Lower lobe of right lung (tissue), 2 donors: ENCODE measurements at regions not wholly inside any gene's neighbourhood (a gene's known extent, or its start where the extent isn't known, plus 50 kb on each side); places are given as distances from the start of the nearest gene placed in this dataset.

Experiments
- ATAC-seq, 2 donors: fragments of 200-7000 bp; cut with Tn5 transposase; one replicate each; pipeline ENCODE4 v1.9.1; 2020 to 2022; ENCODE audit warnings: mild to moderate bottlenecking in 2 of 2, moderate library complexity in 2 of 2
- DNase-seq: peaks from one replicate; pipeline ENCODE4 v3.0.0-alpha.2; 2020
- H3K27ac ChIP-seq: fragments of 200-600 bp; one replicate; pipeline ENCODE4 v1.8.0; 2022
- H3K27me3 ChIP-seq: fragments of 200-600 bp; one replicate; pipeline ENCODE4 v1.8.0; 2022; ENCODE audit warnings: low read depth
- H3K36me3 ChIP-seq: fragments of 200-600 bp; one replicate; pipeline ENCODE4 v1.8.0; 2022; ENCODE audit warnings: mild to moderate bottlenecking
- H3K4me1 ChIP-seq: fragments of 200-600 bp; one replicate; pipeline ENCODE4 v1.8.0; 2022
- H3K4me3 ChIP-seq: fragments of 200-600 bp; one replicate; pipeline ENCODE4 v1.8.0; 2022; ENCODE audit warnings: mild to moderate bottlenecking
- H3K9me3 ChIP-seq: fragments of 200-600 bp; one replicate; pipeline ENCODE4 v1.8.0; 2022
- CTCF ChIP-seq: fragments of 200-600 bp; IDR thresholded peaks from one replicate; pipeline ENCODE4 v1.8.0; 2022; ENCODE audit warnings: antibody characterized with exemption, mild to moderate bottlenecking
- intact Hi-C: fragments of 100-400 bp; cut with DNase I; formaldehyde crosslinking; loops from one replicate; pipeline ENCODE4 v1.11.0; 2022
- donor health status: DM: no; HTN: yes; CAD: no; lungs with severe emphysema.

- TF ChIP-seq CTCF = no peak
- no peaks in the 10 kb centered on the region for H3K27me3 ChIP-seq
- H3K27ac ChIP-seq = no peak overlapping the region
- H3K9me3 ChIP-seq = no peaks in the 10 kb centered on the region
- ATAC-seq (no peak), DNase-seq (no peak)
- intact Hi-C loops = no loop called here
- H3K4me1 ChIP-seq = no peaks in the 10 kb centered on the region
- H3K4me3 ChIP-seq = no peak overlapping the region
- no peaks in the 10 kb centered on the region for H3K36me3 ChIP-seq
Measured at GRCh38 chr11:42299780-42300179, 840.3 kb upstream of the LRRC4C start.

GRCh38 chr11:42301777-42302176 is 842.3 kb upstream of the LRRC4C start:
- Histone ChIP-seq H3K9me3 (no peaks in the 10 kb centered on the region), H3K27me3 (no peaks in the 10 kb centered on the region), H3K4me1 (no peaks in the 10 kb centered on the region), H3K36me3 (no peaks in the 10 kb centered on the region), H3K27ac (no peak overlapping the region), H3K4me3 (no peak overlapping the region)
- DNase-seq (no peak), ATAC-seq (no peak)
- TF ChIP-seq CTCF = no peak
- intact Hi-C loops = no loop called here

- Histone ChIP-seq H3K27me3 (no peaks in the 10 kb centered on the region), H3K36me3 (no peaks in the 10 kb centered on the region), H3K9me3 (no peaks in the 10 kb centered on the region), H3K4me3 (no peak overlapping the region), H3K4me1 (no peaks in the 10 kb centered on the region), H3K27ac (no peak overlapping the region)
- TF ChIP-seq CTCF = no peak
- intact Hi-C loops = no loop called here
- no peak for ATAC-seq
- DNase-seq = no peak
Measured at GRCh38 chr11:42311514-42311913, 852.1 kb upstream of the LRRC4C start.

- H3K4me3 ChIP-seq = no peak overlapping the region
- no peaks in the 10 kb centered on the region for H3K9me3 ChIP-seq
- H3K36me3 ChIP-seq = no peaks in the 10 kb centered on the region
- intact Hi-C loops = no loop called here
- ATAC-seq (no peak), DNase-seq (no peak)
- no peaks in the 10 kb centered on the region for H3K4me1 ChIP-seq
- H3K27ac ChIP-seq = no peak overlapping the region
- no peak for TF ChIP-seq CTCF
- H3K27me3 ChIP-seq = no peaks in the 10 kb centered on the region
Measured at GRCh38 chr11:42311944-42312343, 852.5 kb upstream of the LRRC4C start.

GRCh38 chr11:42315267-42315666 is 855.8 kb upstream of the LRRC4C start:
- Histone ChIP-seq H3K9me3 (no peaks in the 10 kb centered on the region), H3K27me3 (no peaks in the 10 kb centered on the region), H3K4me3 (no peak overlapping the region), H3K36me3 (no peaks in the 10 kb centered on the region), H3K27ac (no peak overlapping the region), H3K4me1 (no peaks in the 10 kb centered on the region)
- ATAC-seq (no peak), DNase-seq (no peak)
- intact Hi-C loops = no loop called here
- TF ChIP-seq CTCF = no peak

- Histone ChIP-seq H3K4me1 (no peaks in the 10 kb centered on the region), H3K36me3 (no peaks in the 10 kb centered on the region), H3K4me3 (no peak overlapping the region), H3K27me3 (no peaks in the 10 kb centered on the region), H3K9me3 (no peaks in the 10 kb centered on the region), H3K27ac (no peak overlapping the region)
- TF ChIP-seq CTCF = no peak
- ATAC-seq (no peak), DNase-seq (no peak)
- intact Hi-C loops = no loop called here
Measured at GRCh38 chr11:42315846-42316245, 856.4 kb upstream of the LRRC4C start.
